GM12878 (cell line): ENCODE measurements at regions not wholly inside any gene's neighbourhood (a gene's known extent, or its start where the extent isn't known, plus 50 kb on each side); places are given as distances from the start of the nearest gene placed in this dataset.

ENCODE experiments used
- ATAC-seq: fragments of 200-7000 bp; cut with Tn5 transposase; 3 replicates; pipeline ENCODE4 v1.9.1; 2020; ENCODE audit warnings: mild to moderate bottlenecking, moderate library complexity
- BruUV-seq: library from RNA; stranded (reverse); fragments of 400-500 nt; replicated peaks from 2 replicates; lab custom pipeline; 2021; lab: Mats Ljungman, UMichigan
- CTCF ChIA-PET: fragments of 300-600 bp; sonication (Branson Sonifier 250); formaldehyde crosslinking; extraction: SDS; loops from one replicate; lab custom pipeline; 2021; ENCODE audit warnings: inconsistent platforms; lab: Yijun Ruan, JAX
- POLR2A ChIA-PET: fragments of 350-600 bp; formaldehyde crosslinking; extraction: SDS; loops from one replicate; lab custom pipeline; 2021; ENCODE audit warnings: inconsistent platforms; lab: Charles Lee
- RAD21 ChIA-PET: fragments of 300-600 bp; sonication (Branson Sonifier 250); formaldehyde crosslinking; loops from one replicate; lab custom pipeline; 2023; ENCODE audit warnings: antibody characterized with exemption; ENCODE audit not compliant: unreplicated experiment; lab: Charles Lee
- SMC1A ChIA-PET: fragments of 300-600 bp; sonication (Branson Sonifier 250); formaldehyde crosslinking; loops from one replicate; lab custom pipeline; 2023; ENCODE audit not compliant: unreplicated experiment, uncharacterized antibody; lab: Charles Lee
- DNase-seq: peaks from one replicate; pipeline ENCODE4 v3.0.0-alpha.2; 2011; ENCODE audit warnings: low read depth, low spot score
- FAIRE-seq: peaks from 3 replicates; lab custom pipeline; 2011; peaks lifted over from hg19 to GRCh38; lab: Jason Lieb, UNC
- H2AFZ ChIP-seq: 2 replicates; pipeline ENCODE4 v1.6.0; 2011; ENCODE audit warnings: low read depth, low read length, control low read depth; ENCODE audit not compliant: control insufficient read depth
- H3K27ac ChIP-seq: 2 replicates; pipeline ENCODE4 v1.5.1; 2011; ENCODE audit warnings: control low read depth; ENCODE audit not compliant: control insufficient read depth, insufficient read depth
- H3K27me3 ChIP-seq, 2 experiments: replicated peaks in 1 of 2; 2 replicates each; pipeline versions ENCODE4 v1.6.0 to v1.6.1; 2011; ENCODE audit warnings: low read length in 1 of 2; ENCODE audit not compliant: control insufficient read depth in 2 of 2, insufficient read depth in 2 of 2
- H3K36me3 ChIP-seq, 2 experiments: 2 replicates each; pipeline ENCODE4 v1.5.1; 2011; ENCODE audit warnings: low read length in 1 of 2; ENCODE audit not compliant: control insufficient read depth in 2 of 2, insufficient read depth in 2 of 2
- H3K4me1 ChIP-seq: 2 replicates; pipeline ENCODE4 v1.6.1; 2011; ENCODE audit warnings: mild to moderate bottlenecking, low read length, moderate library complexity, mixed read lengths; ENCODE audit not compliant: control insufficient read depth, insufficient read depth
- H3K4me2 ChIP-seq: 2 replicates; pipeline ENCODE4 v1.6.0; 2011; ENCODE audit warnings: control low read depth; ENCODE audit not compliant: control insufficient read depth, insufficient read depth
- H3K4me3 ChIP-seq: fragments of 200-600 bp; sonication (generic); 2 replicates; pipeline ENCODE4 v1.5.1; 2016
- H3K79me2 ChIP-seq: 2 replicates; pipeline ENCODE4 v1.6.0; 2011; ENCODE audit warnings: low read length; ENCODE audit not compliant: control insufficient read depth, insufficient read depth
- H3K9ac ChIP-seq: 2 replicates; pipeline ENCODE4 v1.8.0; 2011; ENCODE audit warnings: low read length, control low read depth, mixed read lengths; ENCODE audit not compliant: control insufficient read depth, insufficient read depth
- H3K9me3 ChIP-seq: replicated peaks from 3 replicates; pipeline ENCODE4 v1.5.1; 2011; ENCODE audit warnings: mild to moderate bottlenecking, low read length; ENCODE audit not compliant: control insufficient read depth, insufficient read depth
- H4K20me1 ChIP-seq: 2 replicates; pipeline ENCODE4 v1.6.0; 2011; ENCODE audit not compliant: control insufficient read depth, insufficient read depth
- CTCF ChIP-seq, 3 experiments: IDR thresholded peaks in 2 of 3; conservative IDR thresholded peaks in 1 of 3; 2 replicates each; pipeline ENCODE4 v1.5.1; 2011; ENCODE audit warnings: low read depth in 3 of 3, low read length in 3 of 3, mild to moderate bottlenecking in 3 of 3, control low read depth in 2 of 3, moderate library complexity in 2 of 3, inconsistent platforms in 1 of 3, mixed read lengths in 1 of 3; ENCODE audit not compliant: control insufficient read depth in 2 of 3, insufficient read depth in 1 of 3; ENCODE audit errors: extremely low read depth in 1 of 3
- E4F1 ChIP-seq: fragments of 450-650 bp; IDR thresholded peaks from 2 replicates; pipeline ENCODE4 v1.6.1; 2018; ENCODE audit warnings: borderline replicate concordance, mild to moderate bottlenecking; ENCODE audit not compliant: partially characterized antibody
- MAX ChIP-seq: IDR thresholded peaks from 2 replicates; pipeline ENCODE4 v1.6.1; 2012; ENCODE audit warnings: low read depth, low read length, improper control_type of control experiment
- MYC ChIP-seq: IDR thresholded peaks from 2 replicates; pipeline ENCODE4 v1.6.1; 2011; ENCODE audit warnings: mild to moderate bottlenecking, low read length, moderate library complexity, inconsistent platforms; ENCODE audit not compliant: insufficient read depth, insufficient replicate concordance, insufficient read length, severe bottlenecking
- RELB ChIP-seq: fragments of 450-650 bp; IDR thresholded peaks from 2 replicates; pipeline ENCODE4 v1.6.1; 2017; ENCODE audit warnings: low read depth, mild to moderate bottlenecking, moderate library complexity
- SREBF2 ChIP-seq: IDR thresholded peaks from 2 replicates; pipeline ENCODE4 v1.6.1; 2012; ENCODE audit warnings: mild to moderate bottlenecking, low read length
- TCF7 ChIP-seq: IDR thresholded peaks from 2 replicates; pipeline ENCODE4 v1.6.1; 2014; ENCODE audit warnings: antibody characterized with exemption, borderline replicate concordance
- ZNF207 ChIP-seq: fragments of 450-650 bp; IDR thresholded peaks from 2 replicates; pipeline ENCODE4 v1.6.1; 2014; ENCODE audit warnings: antibody characterized with exemption, mild to moderate bottlenecking, borderline replicate concordance
- ZNF592 ChIP-seq: fragments of 450-650 bp; IDR thresholded peaks from 2 replicates; pipeline ENCODE4 v1.6.1; 2017; ENCODE audit warnings: mild to moderate bottlenecking, moderate library complexity
- WGBS: methylation state at CpG from one replicate; pipeline ENCODE4 v1.1.6; 2016; ENCODE audit warnings: low lambda C conversion rate; ENCODE audit not compliant: insufficient replicate concordance, insufficient coverage; ENCODE audit errors: missing lambda C conversion rate; 5-methylcytosine and 5-hydroxymethylcytosine counted together
- in situ Hi-C: fragments of 300-500 bp; cut with MboI; formaldehyde crosslinking; loops from 9 replicates; pipeline ENCODE4 v1.14.3; 2018; ENCODE audit warnings: mixed read lengths
- intact Hi-C: fragments of 100-400 bp; cut with micrococcal nuclease; formaldehyde crosslinking; loops from one replicate; pipeline ENCODE4 v1.14.2; 2022; ENCODE audit not compliant: unreplicated experiment

GRCh38 chr16:52056259-52056658 lies 490.7 kb downstream of the TOX3 start:
- no peaks in the 10 kb centered on the region for H3K79me2 ChIP-seq
- H3K36me3 ChIP-seq: no peaks in the 10 kb centered on the region
- H3K27me3 ChIP-seq: no peaks in the 10 kb centered on the region
- in situ Hi-C loops (no loop called here), intact Hi-C loops (no loop called here)
- FAIRE-seq: no peak
- ChIA-PET RAD21 (no interaction called here), POLR2A (no interaction called here), CTCF (no interaction called here), SMC1A (no interaction called here)
- H3K9ac ChIP-seq: no peak overlapping the region
- no peak overlapping the region for H3K27ac ChIP-seq
- H3K4me3 ChIP-seq: no peak overlapping the region
- no peak for ATAC-seq
- no peak for DNase-seq
- no TSS peak for BruUV-seq
- no peak overlapping the region for H2AFZ ChIP-seq
- H3K9me3 ChIP-seq: no peaks in the 10 kb centered on the region
- TF ChIP-seq RELB (no peak), CTCF (IDR thresholded peaks at IDR 0.05 in 2 of 3, conservative IDR thresholded peaks at IDR 0.05 in 1 of 3; ENCODE audit: control insufficient read depth in 2 of 3, extremely low read depth in 1 of 3, insufficient read depth in 1 of 3, low read depth in 3 of 3, low read length in 3 of 3) (no peak), ZNF592 (no peak), E4F1 (no peak), MYC (no peak), SREBF2 (no peak), TCF7 (no peak), MAX (no peak), ZNF207 (no peak)
- no peaks in the 10 kb centered on the region for H3K4me1 ChIP-seq
- 31% methylated on average over 1 of the region's 1 CpG for WGBS
- H3K4me2 ChIP-seq: no peak overlapping the region
- H4K20me1 ChIP-seq: no peaks in the 10 kb centered on the region
